ENCODE measurements at regions not wholly inside any gene's neighbourhood (a gene's known extent, or its start where the extent isn't known, plus 50 kb on each side); places are given as distances from the start of the nearest gene placed in this dataset.

GRCh38 chr10:128267581-128267980 is 141.4 kb upstream of the MKI67 start:
- DNase-seq (ENCODE audit: low read depth in 6 of 9, low spot score in 9 of 9), result no peak
- Histone ChIP-seq H3K27ac (ENCODE audit: low read depth in 1 of 2, low read length in 1 of 2) (no peak overlapping the region), H3K4me3 (ENCODE audit: low read length in 2 of 2) (no peak overlapping the region), H3K27me3 (ENCODE audit: control insufficient read depth in 2 of 2, insufficient read depth in 1 of 2, low read length in 1 of 2) (peaks cover 21 to 48% of the 10 kb centered on the region in 2 donors), H3K36me3 (ENCODE audit: control insufficient read depth in 2 of 2, insufficient read depth in 2 of 2, low read length in 1 of 2) (no peaks in the 10 kb centered on the region), H3K4me1 (ENCODE audit: control insufficient read depth in 2 of 2, insufficient read depth in 2 of 2, low read length in 2 of 2) (no peaks in the 10 kb centered on the region), H3K9me3 (ENCODE audit: control insufficient read depth in 2 of 2, insufficient read depth in 1 of 2, low read length in 1 of 2) (no peaks in the 10 kb centered on the region)
- 53% methylated on average over 5 of the region's 5 CpGs for WGBS

- 43% methylated on average over 25 of the region's 25 CpGs for WGBS
These were observed 141.9 kb upstream of the MKI67 start for GRCh38 chr10:128268015-128268722.

GRCh38 chr10:128274938-128275337 is 148.7 kb upstream of the MKI67 start:
- H3K27me3 ChIP-seq (ENCODE audit: control insufficient read depth in 2 of 2, insufficient read depth in 1 of 2, low read length in 1 of 2), result peaks cover 14 to 38% of the 10 kb centered on the region in 2 donors

More at GRCh38 chr10:128268015-128268722, 141.9 kb upstream of the MKI67 start:
- DNase-seq (ENCODE audit: low read depth in 6 of 9, low spot score in 9 of 9), result peak in 3 of 9 donors; percentile 7 to 31 (median 13)
- no peaks in the 10 kb centered on the region for H3K4me1 ChIP-seq (ENCODE audit: control insufficient read depth in 2 of 2, insufficient read depth in 2 of 2, low read length in 2 of 2)
- H3K4me3 ChIP-seq (ENCODE audit: low read length in 2 of 2), result no peak overlapping the region
- no peak overlapping the region for H3K27ac ChIP-seq (ENCODE audit: low read depth in 1 of 2, low read length in 1 of 2)
- H3K27me3 ChIP-seq (ENCODE audit: control insufficient read depth in 2 of 2, insufficient read depth in 1 of 2, low read length in 1 of 2), result peaks cover 21 to 50% of the 10 kb centered on the region in 2 donors
- H3K36me3 ChIP-seq (ENCODE audit: control insufficient read depth in 2 of 2, insufficient read depth in 2 of 2, low read length in 1 of 2), result no peaks in the 10 kb centered on the region
- no peaks in the 10 kb centered on the region for H3K9me3 ChIP-seq (ENCODE audit: control insufficient read depth in 2 of 2, insufficient read depth in 1 of 2, low read length in 1 of 2)

DNA sequence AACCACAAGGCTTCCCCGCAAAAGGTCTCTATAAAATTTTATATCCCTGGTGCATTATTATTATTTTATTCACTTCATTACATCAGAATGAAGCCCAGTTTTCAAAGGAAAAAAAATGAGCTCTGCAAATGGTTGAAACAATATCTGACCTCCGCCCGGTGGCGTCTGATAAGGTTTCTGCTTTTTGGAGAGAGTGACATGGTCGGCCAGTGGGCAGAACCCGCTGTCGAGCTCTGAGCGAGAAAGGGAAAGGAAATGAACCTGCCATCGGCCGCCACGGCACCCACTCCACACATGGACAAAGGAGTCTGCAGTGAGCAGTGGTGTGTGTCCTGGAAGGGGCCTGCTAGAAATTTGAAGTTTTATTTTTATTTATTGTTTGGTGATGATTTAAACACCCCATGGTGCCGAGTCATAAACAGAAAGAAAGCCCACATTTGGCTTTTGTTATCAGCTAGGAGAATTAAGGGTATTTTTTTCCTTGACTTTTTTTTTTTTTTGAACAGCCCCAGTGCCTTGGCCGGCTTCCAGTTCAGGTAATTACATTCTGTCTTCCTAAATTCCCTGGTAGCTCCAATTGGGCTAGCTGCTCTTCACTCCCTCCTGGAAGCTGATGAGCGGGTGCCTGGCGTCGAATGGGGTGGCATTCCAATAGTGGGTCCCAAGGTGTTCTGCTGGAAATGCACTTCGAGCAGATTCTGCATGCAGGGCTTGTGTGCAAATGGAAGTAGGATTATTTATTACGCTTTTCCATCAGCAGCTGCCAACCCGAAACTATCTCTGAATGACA is 149.4 kb upstream of the MKI67 start:
- WGBS, result 44% methylated on average over 19 of the region's 19 CpGs
- no peaks in the 10 kb centered on the region for H3K9me3 ChIP-seq (ENCODE audit: control insufficient read depth in 2 of 2, insufficient read depth in 1 of 2, low read length in 1 of 2)
- no peak overlapping the region for H3K27ac ChIP-seq (ENCODE audit: low read depth in 1 of 2, low read length in 1 of 2)
- peaks cover 14 to 38% of the 10 kb centered on the region in 2 donors for H3K27me3 ChIP-seq (ENCODE audit: control insufficient read depth in 2 of 2, insufficient read depth in 1 of 2, low read length in 1 of 2)
- H3K4me1 ChIP-seq (ENCODE audit: control insufficient read depth in 2 of 2, insufficient read depth in 2 of 2, low read length in 2 of 2), result no peaks in the 10 kb centered on the region
- DNase-seq (ENCODE audit: low read depth in 6 of 9, low spot score in 9 of 9), result no peak
- no peaks in the 10 kb centered on the region for H3K36me3 ChIP-seq (ENCODE audit: control insufficient read depth in 2 of 2, insufficient read depth in 2 of 2, low read length in 1 of 2)
- no peak overlapping the region for H3K4me3 ChIP-seq (ENCODE audit: low read length in 2 of 2)

More at GRCh38 chr10:128274938-128275337, 148.7 kb upstream of the MKI67 start:
- Histone ChIP-seq H3K27ac (ENCODE audit: low read depth in 1 of 2, low read length in 1 of 2) (no peak overlapping the region), H3K9me3 (ENCODE audit: control insufficient read depth in 2 of 2, insufficient read depth in 1 of 2, low read length in 1 of 2) (no peaks in the 10 kb centered on the region), H3K4me3 (ENCODE audit: low read length in 2 of 2) (no peak overlapping the region), H3K4me1 (ENCODE audit: control insufficient read depth in 2 of 2, insufficient read depth in 2 of 2, low read length in 2 of 2) (no peaks in the 10 kb centered on the region), H3K36me3 (ENCODE audit: control insufficient read depth in 2 of 2, insufficient read depth in 2 of 2, low read length in 1 of 2) (no peaks in the 10 kb centered on the region)
- WGBS, result 2% methylated on average over 10 of the region's 10 CpGs
- peak in 2 of 9 donors; percentile 11 to 44 for DNase-seq (ENCODE audit: low read depth in 6 of 9, low spot score in 9 of 9)

GRCh38 chr10:128277267-128277840 is 151.1 kb upstream of the MKI67 start:
- no peak for DNase-seq (ENCODE audit: low read depth in 6 of 9, low spot score in 9 of 9)
- H3K4me3 ChIP-seq (ENCODE audit: low read length in 2 of 2), result no peak overlapping the region
- H3K27me3 ChIP-seq (ENCODE audit: control insufficient read depth in 2 of 2, insufficient read depth in 1 of 2, low read length in 1 of 2), result peaks cover 14 to 37% of the 10 kb centered on the region in 2 donors
- H3K27ac ChIP-seq (ENCODE audit: low read depth in 1 of 2, low read length in 1 of 2), result no peak overlapping the region
- 55% methylated on average over 8 of the region's 8 CpGs for WGBS
- no peaks in the 10 kb centered on the region for H3K4me1 ChIP-seq (ENCODE audit: control insufficient read depth in 2 of 2, insufficient read depth in 2 of 2, low read length in 2 of 2)
- H3K9me3 ChIP-seq (ENCODE audit: control insufficient read depth in 2 of 2, insufficient read depth in 1 of 2, low read length in 1 of 2), result no peaks in the 10 kb centered on the region
- H3K36me3 ChIP-seq (ENCODE audit: control insufficient read depth in 2 of 2, insufficient read depth in 2 of 2, low read length in 1 of 2), result no peaks in the 10 kb centered on the region

DNA sequence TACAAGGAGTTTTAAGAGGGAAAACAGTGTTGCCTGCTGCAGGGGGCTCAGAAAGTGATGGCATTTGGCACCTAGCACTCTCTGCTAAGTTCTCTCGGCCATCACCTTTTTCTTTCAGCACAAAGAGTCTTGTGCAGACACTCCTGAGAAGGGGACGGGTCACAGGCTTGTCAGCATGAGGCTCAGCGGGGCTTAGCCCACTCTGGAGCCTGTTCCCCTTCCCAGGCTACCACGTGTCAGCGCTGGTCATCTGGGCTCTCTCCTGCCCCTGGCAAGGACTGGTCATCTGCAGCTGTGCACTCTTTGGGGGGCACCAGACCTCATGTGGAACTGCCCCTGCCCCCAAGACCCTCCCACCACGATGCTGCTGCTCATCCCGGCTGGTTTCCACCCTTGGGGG is 152.1 kb upstream of the MKI67 start:
- no peaks in the 10 kb centered on the region for H3K9me3 ChIP-seq (ENCODE audit: control insufficient read depth in 2 of 2, insufficient read depth in 1 of 2, low read length in 1 of 2)
- H3K4me1 ChIP-seq (ENCODE audit: control insufficient read depth in 2 of 2, insufficient read depth in 2 of 2, low read length in 2 of 2), result no peaks in the 10 kb centered on the region
- H3K27ac ChIP-seq (ENCODE audit: low read depth in 1 of 2, low read length in 1 of 2), result no peak overlapping the region
- 57% methylated on average over 7 of the region's 7 CpGs for WGBS
- H3K36me3 ChIP-seq (ENCODE audit: control insufficient read depth in 2 of 2, insufficient read depth in 2 of 2, low read length in 1 of 2), result no peaks in the 10 kb centered on the region
- peaks cover 14 to 30% of the 10 kb centered on the region in 2 donors for H3K27me3 ChIP-seq (ENCODE audit: control insufficient read depth in 2 of 2, insufficient read depth in 1 of 2, low read length in 1 of 2)
- DNase-seq (ENCODE audit: low read depth in 6 of 9, low spot score in 9 of 9), result no peak
- no peak overlapping the region for H3K4me3 ChIP-seq (ENCODE audit: low read length in 2 of 2)

DNA sequence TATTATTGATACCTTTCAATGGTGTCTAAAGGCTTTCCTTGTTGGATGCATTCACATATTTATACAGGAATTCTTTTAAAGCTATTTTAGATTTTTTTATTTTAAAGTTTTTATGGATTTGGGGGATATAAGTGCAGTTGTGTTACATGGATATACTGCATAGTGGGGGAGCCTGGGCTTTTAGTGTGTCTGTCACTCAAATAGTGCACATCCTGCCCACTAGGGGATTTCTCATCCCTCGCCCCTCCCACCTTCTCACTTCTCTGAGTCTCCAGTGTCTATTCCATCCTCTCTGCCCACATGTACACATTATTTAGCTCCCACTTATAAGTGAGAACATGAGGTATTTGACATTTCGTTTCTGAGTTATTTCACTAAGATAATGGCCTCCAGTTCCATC is 154.0 kb upstream of the MKI67 start:
- no peaks in the 10 kb centered on the region for H3K4me1 ChIP-seq (ENCODE audit: control insufficient read depth in 2 of 2, insufficient read depth in 2 of 2, low read length in 2 of 2)
- DNase-seq (ENCODE audit: low read depth in 6 of 9, low spot score in 9 of 9), result no peak
- no peaks in the 10 kb centered on the region for H3K36me3 ChIP-seq (ENCODE audit: control insufficient read depth in 2 of 2, insufficient read depth in 2 of 2, low read length in 1 of 2)
- no peak overlapping the region for H3K27ac ChIP-seq (ENCODE audit: low read depth in 1 of 2, low read length in 1 of 2)
- H3K27me3 ChIP-seq (ENCODE audit: control insufficient read depth in 2 of 2, insufficient read depth in 1 of 2, low read length in 1 of 2), result peaks cover 12 to 30% of the 10 kb centered on the region in 2 donors
- H3K9me3 ChIP-seq (ENCODE audit: control insufficient read depth in 2 of 2, insufficient read depth in 1 of 2, low read length in 1 of 2), result no peaks in the 10 kb centered on the region
- no peak overlapping the region for H3K4me3 ChIP-seq (ENCODE audit: low read length in 2 of 2)
- 94% methylated on average over 2 of the region's 2 CpGs for WGBS

DNA sequence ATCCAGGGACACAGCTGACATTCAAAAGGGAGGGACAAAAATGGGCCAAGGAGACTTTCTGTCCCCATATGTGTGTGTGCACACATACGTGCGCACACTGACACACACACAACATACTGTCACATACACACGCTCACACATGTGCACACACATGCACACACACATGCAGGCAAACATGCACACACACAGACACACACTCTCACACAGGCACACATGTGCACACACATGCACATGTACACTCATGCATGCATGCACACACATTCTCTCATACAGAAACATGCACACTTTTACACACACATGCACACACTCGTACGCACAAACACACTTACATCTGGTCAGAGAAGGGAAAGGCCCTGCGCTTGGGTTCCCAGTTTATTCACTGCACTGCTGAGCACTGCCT is 155.1 kb upstream of the MKI67 start:
- Histone ChIP-seq H3K27me3 (ENCODE audit: control insufficient read depth in 2 of 2, insufficient read depth in 1 of 2, low read length in 1 of 2) (peaks cover 20 to 32% of the 10 kb centered on the region in 2 donors), H3K4me3 (ENCODE audit: low read length in 2 of 2) (no peak overlapping the region), H3K4me1 (ENCODE audit: control insufficient read depth in 2 of 2, insufficient read depth in 2 of 2, low read length in 2 of 2) (no peaks in the 10 kb centered on the region), H3K36me3 (ENCODE audit: control insufficient read depth in 2 of 2, insufficient read depth in 2 of 2, low read length in 1 of 2) (no peaks in the 10 kb centered on the region), H3K9me3 (ENCODE audit: control insufficient read depth in 2 of 2, insufficient read depth in 1 of 2, low read length in 1 of 2) (no peaks in the 10 kb centered on the region), H3K27ac (ENCODE audit: low read depth in 1 of 2, low read length in 1 of 2) (no peak overlapping the region)
- DNase-seq (ENCODE audit: low read depth in 6 of 9, low spot score in 9 of 9), result no peak
- WGBS, result 83% methylated on average over 6 of the region's 6 CpGs

- peaks cover 25 to 36% of the 10 kb centered on the region in 2 donors for H3K27me3 ChIP-seq (ENCODE audit: control insufficient read depth in 2 of 2, insufficient read depth in 1 of 2, low read length in 1 of 2)
- H3K27ac ChIP-seq (ENCODE audit: low read depth in 1 of 2, low read length in 1 of 2), result no peak overlapping the region
- H3K4me3 ChIP-seq (ENCODE audit: low read length in 2 of 2), result no peak overlapping the region
- no peak for DNase-seq (ENCODE audit: low read depth in 6 of 9, low spot score in 9 of 9)
- no peaks in the 10 kb centered on the region for H3K9me3 ChIP-seq (ENCODE audit: control insufficient read depth in 2 of 2, insufficient read depth in 1 of 2, low read length in 1 of 2)
- whole genome bisulfite sequencing, result 96% methylated on average over 14 of the region's 14 CpGs
- no peaks in the 10 kb centered on the region for H3K4me1 ChIP-seq (ENCODE audit: control insufficient read depth in 2 of 2, insufficient read depth in 2 of 2, low read length in 2 of 2)
- H3K36me3 ChIP-seq (ENCODE audit: control insufficient read depth in 2 of 2, insufficient read depth in 2 of 2, low read length in 1 of 2), result no peaks in the 10 kb centered on the region
These were observed 155.6 kb upstream of the MKI67 start for GRCh38 chr10:128281861-128282260.

Measured in thymus (tissue), 11 donors.